A549 (cell line): ENCODE measurements at regions not wholly inside any gene's neighbourhood (a gene's known extent, or its start where the extent isn't known, plus 50 kb on each side); places are given as distances from the start of the nearest gene placed in this dataset.

Experiments used
- CEBPB ChIP-seq, 2 experiments: fragments of >200 bp in 1 of 2; sonication (Bioruptor Twin) in 1 of 2; formaldehyde crosslinking in 1 of 2; IDR thresholded peaks; 2 replicates each; pipeline ENCODE4 v1.6.1; 2012 to 2016
- TF ChIP-seq, protein P1 (sequence below): fragments of 200-600 bp; sonication (generic); IDR thresholded peaks from 2 replicates; pipeline ENCODE4 v1.6.1; 2016; ENCODE audit warnings: antibody characterized with exemption, mild to moderate bottlenecking, moderate library complexity
- TF ChIP-seq, protein P2 (sequence below): fragments of >200 bp; sonication (Bioruptor Twin); formaldehyde crosslinking; IDR thresholded peaks from 3 replicates; pipeline ENCODE4 v1.5.1; 2016

DNA sequence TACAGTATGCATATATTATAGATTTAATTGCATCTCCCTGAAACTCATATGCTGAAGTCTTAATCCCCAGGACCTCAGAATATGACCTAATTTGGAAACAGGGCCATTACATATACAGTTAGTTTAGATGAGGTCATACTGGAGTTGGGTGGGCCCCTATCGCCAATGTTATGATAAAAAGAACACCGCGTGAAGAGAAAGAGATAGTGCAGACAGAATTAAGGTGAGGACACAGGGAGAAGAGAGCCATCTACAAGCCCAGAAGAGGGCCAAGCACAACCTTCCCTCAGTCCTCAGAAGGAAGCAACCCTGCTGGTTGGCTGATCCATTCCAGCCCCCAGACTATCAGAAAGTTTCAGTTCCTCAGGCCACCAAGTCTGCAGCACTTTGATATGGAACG, 311.9 kb upstream of the RAB6C start:
- TF ChIP-seq CEBPB (IDR thresholded peaks at IDR 0.05), result no peak
- TF ChIP-seq, protein P1, sequence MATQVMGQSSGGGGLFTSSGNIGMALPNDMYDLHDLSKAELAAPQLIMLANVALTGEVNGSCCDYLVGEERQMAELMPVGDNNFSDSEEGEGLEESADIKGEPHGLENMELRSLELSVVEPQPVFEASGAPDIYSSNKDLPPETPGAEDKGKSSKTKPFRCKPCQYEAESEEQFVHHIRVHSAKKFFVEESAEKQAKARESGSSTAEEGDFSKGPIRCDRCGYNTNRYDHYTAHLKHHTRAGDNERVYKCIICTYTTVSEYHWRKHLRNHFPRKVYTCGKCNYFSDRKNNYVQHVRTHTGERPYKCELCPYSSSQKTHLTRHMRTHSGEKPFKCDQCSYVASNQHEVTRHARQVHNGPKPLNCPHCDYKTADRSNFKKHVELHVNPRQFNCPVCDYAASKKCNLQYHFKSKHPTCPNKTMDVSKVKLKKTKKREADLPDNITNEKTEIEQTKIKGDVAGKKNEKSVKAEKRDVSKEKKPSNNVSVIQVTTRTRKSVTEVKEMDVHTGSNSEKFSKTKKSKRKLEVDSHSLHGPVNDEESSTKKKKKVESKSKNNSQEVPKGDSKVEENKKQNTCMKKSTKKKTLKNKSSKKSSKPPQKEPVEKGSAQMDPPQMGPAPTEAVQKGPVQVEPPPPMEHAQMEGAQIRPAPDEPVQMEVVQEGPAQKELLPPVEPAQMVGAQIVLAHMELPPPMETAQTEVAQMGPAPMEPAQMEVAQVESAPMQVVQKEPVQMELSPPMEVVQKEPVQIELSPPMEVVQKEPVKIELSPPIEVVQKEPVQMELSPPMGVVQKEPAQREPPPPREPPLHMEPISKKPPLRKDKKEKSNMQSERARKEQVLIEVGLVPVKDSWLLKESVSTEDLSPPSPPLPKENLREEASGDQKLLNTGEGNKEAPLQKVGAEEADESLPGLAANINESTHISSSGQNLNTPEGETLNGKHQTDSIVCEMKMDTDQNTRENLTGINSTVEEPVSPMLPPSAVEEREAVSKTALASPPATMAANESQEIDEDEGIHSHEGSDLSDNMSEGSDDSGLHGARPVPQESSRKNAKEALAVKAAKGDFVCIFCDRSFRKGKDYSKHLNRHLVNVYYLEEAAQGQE, result no peak
- TF ChIP-seq, protein P2, sequence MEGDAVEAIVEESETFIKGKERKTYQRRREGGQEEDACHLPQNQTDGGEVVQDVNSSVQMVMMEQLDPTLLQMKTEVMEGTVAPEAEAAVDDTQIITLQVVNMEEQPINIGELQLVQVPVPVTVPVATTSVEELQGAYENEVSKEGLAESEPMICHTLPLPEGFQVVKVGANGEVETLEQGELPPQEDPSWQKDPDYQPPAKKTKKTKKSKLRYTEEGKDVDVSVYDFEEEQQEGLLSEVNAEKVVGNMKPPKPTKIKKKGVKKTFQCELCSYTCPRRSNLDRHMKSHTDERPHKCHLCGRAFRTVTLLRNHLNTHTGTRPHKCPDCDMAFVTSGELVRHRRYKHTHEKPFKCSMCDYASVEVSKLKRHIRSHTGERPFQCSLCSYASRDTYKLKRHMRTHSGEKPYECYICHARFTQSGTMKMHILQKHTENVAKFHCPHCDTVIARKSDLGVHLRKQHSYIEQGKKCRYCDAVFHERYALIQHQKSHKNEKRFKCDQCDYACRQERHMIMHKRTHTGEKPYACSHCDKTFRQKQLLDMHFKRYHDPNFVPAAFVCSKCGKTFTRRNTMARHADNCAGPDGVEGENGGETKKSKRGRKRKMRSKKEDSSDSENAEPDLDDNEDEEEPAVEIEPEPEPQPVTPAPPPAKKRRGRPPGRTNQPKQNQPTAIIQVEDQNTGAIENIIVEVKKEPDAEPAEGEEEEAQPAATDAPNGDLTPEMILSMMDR, result no peak
